ENCODE measurements at regions not wholly inside any gene's neighbourhood (a gene's known extent, or its start where the extent isn't known, plus 50 kb on each side); places are given as distances from the start of the nearest gene placed in this dataset.

DNA sequence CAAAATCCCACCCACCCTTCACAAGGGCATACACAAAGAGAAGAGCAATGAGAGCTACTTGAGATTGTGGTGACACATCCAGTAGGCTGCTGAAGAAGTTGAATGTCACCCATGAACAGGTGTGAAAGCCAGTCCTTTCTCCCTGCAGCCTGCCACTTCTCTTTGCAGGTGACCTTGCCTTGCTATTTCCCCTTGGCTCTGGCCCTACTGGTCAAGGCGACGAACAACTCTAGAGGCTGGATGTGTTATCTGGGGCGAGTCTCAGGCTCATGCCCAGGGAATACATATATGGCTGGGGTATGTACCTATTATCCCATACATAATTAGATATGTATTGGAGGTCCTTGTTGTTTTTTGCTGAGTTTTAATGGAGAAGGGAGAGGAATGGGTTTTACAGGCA, 70.2 kb upstream of the EGLN3 start:
- Histone ChIP-seq H3K36me3 (ENCODE audit: control insufficient read depth in 2 of 2, extremely low read depth in 1 of 2, insufficient read depth in 2 of 2, low read length in 2 of 2) (no peaks in the 10 kb centered on the region), H3K9ac (ENCODE audit: control insufficient read depth, extremely low read depth, insufficient read depth, low read length) (no peak overlapping the region), H3K9me1 (ENCODE audit: control insufficient read depth, extremely low read depth, insufficient read depth, low read length) (no peaks in the 10 kb centered on the region), H3K4me2 (ENCODE audit: control insufficient read depth, extremely low read depth, insufficient read depth, low read depth, low read length) (no peak overlapping the region), H4K20me1 (ENCODE audit: control insufficient read depth, extremely low read depth, insufficient read depth, low read length) (no peaks in the 10 kb centered on the region), H3K9me3 (ENCODE audit: control insufficient read depth, low read depth, low read length) (no peaks in the 10 kb centered on the region), H3K79me2 (ENCODE audit: control insufficient read depth, insufficient read depth, low read length) (no peaks in the 10 kb centered on the region), H3K27me3 (ENCODE audit: control insufficient read depth, extremely low read depth, insufficient read depth, low read length) (no peaks in the 10 kb centered on the region), H3K4me1 (ENCODE audit: control insufficient read depth, extremely low read depth, insufficient read depth, low read length) (no peaks in the 10 kb centered on the region), H3K4me3 (ENCODE audit: control insufficient read depth in 2 of 3, extremely low read depth in 1 of 3, insufficient read depth in 2 of 3, low read depth in 1 of 3, low read length in 3 of 3) (no peak overlapping the region), H3K27ac (ENCODE audit: control insufficient read depth, insufficient read depth, low read length) (no peak overlapping the region), H2AFZ (ENCODE audit: control insufficient read depth, low read length) (no peak overlapping the region)
- FAIRE-seq (no peak), DNase-seq (ENCODE audit: low read depth, low spot score) (no peak)
- TF ChIP-seq EZH2 (IDR thresholded peaks at IDR 0.05; ENCODE audit: low read length) (no peak), CTCF (optimal IDR thresholded peaks at IDR 0.05 in 1 of 3, IDR thresholded peaks at IDR 0.05 in 1 of 3, conservative IDR thresholded peaks at IDR 0.05 in 1 of 3; ENCODE audit: extremely low read depth in 1 of 3, insufficient read depth in 2 of 3, low read length in 3 of 3) (no peak)
- dilution Hi-C loops (cut with MboI; ENCODE audit: extremely low pct_ligation_motif_present, low sequenced_read_pairs), result no loop called here

- Histone ChIP-seq H3K4me1 (ENCODE audit: control insufficient read depth, extremely low read depth, insufficient read depth, low read length) (no peaks in the 10 kb centered on the region), H3K79me2 (ENCODE audit: control insufficient read depth, insufficient read depth, low read length) (no peaks in the 10 kb centered on the region), H3K36me3 (ENCODE audit: control insufficient read depth in 2 of 2, extremely low read depth in 1 of 2, insufficient read depth in 2 of 2, low read length in 2 of 2) (no peaks in the 10 kb centered on the region), H3K4me2 (ENCODE audit: control insufficient read depth, extremely low read depth, insufficient read depth, low read depth, low read length) (no peak overlapping the region), H3K27ac (ENCODE audit: control insufficient read depth, insufficient read depth, low read length) (no peak overlapping the region), H4K20me1 (ENCODE audit: control insufficient read depth, extremely low read depth, insufficient read depth, low read length) (no peaks in the 10 kb centered on the region), H3K9me1 (ENCODE audit: control insufficient read depth, extremely low read depth, insufficient read depth, low read length) (no peaks in the 10 kb centered on the region), H3K9me3 (ENCODE audit: control insufficient read depth, low read depth, low read length) (no peaks in the 10 kb centered on the region), H2AFZ (ENCODE audit: control insufficient read depth, low read length) (no peak overlapping the region), H3K27me3 (ENCODE audit: control insufficient read depth, extremely low read depth, insufficient read depth, low read length) (no peaks in the 10 kb centered on the region), H3K9ac (ENCODE audit: control insufficient read depth, extremely low read depth, insufficient read depth, low read length) (no peak overlapping the region), H3K4me3 (ENCODE audit: control insufficient read depth in 2 of 3, extremely low read depth in 1 of 3, insufficient read depth in 2 of 3, low read depth in 1 of 3, low read length in 3 of 3) (no peak overlapping the region)
- DNase-seq (ENCODE audit: low read depth, low spot score) (no peak), FAIRE-seq (no peak)
- dilution Hi-C loops (cut with MboI; ENCODE audit: extremely low pct_ligation_motif_present, low sequenced_read_pairs), result no loop called here
- no peak for TF ChIP-seq EZH2 (IDR thresholded peaks at IDR 0.05; ENCODE audit: low read length)
- TF ChIP-seq CTCF (optimal IDR thresholded peaks at IDR 0.05 in 1 of 3, IDR thresholded peaks at IDR 0.05 in 1 of 3, conservative IDR thresholded peaks at IDR 0.05 in 1 of 3; ENCODE audit: extremely low read depth in 1 of 3, insufficient read depth in 2 of 3, low read length in 3 of 3), result no peak
These were observed 69.1 kb upstream of the EGLN3 start for GRCh38 chr14:34020014-34020413.

Measured in keratinocyte (primary cell).